Pulmonary artery endothelial cell (primary cell): ENCODE measurements at regions not wholly inside any gene's neighbourhood (a gene's known extent, or its start where the extent isn't known, plus 50 kb on each side); places are given as distances from the start of the nearest gene placed in this dataset.

Experiments
- DNase-seq: peaks from one replicate; pipeline ENCODE4 v3.0.0-alpha.2; 2011; ENCODE audit warnings: low read depth, low spot score

DNA sequence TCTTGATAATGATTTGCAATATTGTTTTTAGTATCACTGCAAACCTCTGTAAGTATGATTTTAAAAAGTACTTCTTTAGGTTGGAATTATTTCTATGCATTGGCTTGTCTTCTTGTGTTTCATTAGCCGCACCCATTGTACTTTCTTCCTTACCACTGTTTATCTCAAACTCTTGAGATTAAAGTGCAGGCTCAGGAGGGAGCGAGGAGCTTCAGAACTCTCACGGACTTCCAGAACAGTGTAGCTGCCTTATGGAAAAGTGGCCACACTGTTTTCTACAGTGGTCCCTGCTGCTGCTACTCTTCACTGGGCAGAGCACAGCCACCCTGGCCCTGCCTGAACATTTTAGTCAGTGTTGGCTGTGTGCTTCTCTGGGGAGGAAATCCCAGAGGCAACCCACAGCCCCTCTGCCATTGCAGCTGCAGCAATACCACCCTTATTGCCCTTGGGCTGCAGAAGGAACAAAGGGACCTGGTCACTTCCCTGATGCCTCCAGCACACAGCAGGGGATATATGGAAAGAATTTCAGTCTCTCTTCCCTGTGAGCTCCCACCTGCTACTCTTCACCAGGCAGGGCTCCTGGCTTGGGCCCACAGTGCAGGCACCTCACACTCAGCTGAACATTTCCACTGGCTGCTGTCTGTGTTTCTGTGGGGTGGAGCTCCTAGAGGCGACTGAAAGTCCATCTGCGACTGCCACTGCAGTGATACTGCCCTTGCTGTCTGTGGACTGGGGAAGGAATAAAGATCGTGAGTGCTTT, 91.7 kb upstream of the MAP3K4 start:
- DNase-seq = no peak

DNA sequence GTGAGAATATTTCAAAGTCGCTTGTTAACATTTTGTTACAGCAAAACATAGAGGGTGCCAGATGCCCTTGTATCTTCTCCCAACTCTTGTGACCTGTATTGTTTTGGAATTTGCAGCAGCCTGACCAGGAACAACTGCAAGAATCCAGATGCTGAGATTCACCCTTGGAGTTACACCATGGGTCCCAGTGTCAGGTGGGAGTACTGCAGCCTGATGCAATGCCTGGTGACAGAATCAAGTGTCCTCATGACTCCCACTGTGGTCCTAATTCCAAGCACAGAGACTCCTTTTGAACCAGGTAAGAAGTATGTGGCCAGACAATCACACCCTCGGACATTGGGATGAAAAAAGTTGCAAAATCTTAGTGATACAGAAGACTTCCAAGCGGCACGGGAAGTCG, 79.6 kb upstream of the MAP3K4 start:
- no peak for DNase-seq

GRCh38 chr6:160912411-160912810, 79.2 kb upstream of the MAP3K4 start:
- DNase-seq = no peak

- no peak for DNase-seq
Observed at GRCh38 chr6:160917572-160917971, 74.0 kb upstream of the MAP3K4 start.

- DNase-seq = no peak
Observed at GRCh38 chr6:160919723-160920440, 71.7 kb upstream of the MAP3K4 start.

DNA sequence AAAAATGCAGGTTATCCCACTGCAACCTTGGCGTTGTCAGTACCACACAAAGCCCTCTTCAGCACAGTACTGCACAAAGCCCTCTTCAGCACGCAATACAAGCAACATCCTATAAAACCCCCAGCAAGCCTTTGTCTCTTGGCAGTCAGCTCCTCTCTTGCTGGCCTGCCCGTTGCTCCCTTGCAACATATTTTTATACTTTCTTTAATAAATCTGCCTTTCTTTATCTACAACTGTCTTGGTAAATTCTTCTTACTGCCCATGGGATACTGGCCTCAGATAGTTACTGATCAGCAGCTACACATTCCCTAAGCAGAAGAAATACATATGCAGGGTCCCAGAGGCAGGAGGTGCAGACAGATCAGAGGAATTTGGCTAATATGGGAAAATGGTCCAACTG, 70.5 kb upstream of the MAP3K4 start:
- DNase-seq = no peak

DNA sequence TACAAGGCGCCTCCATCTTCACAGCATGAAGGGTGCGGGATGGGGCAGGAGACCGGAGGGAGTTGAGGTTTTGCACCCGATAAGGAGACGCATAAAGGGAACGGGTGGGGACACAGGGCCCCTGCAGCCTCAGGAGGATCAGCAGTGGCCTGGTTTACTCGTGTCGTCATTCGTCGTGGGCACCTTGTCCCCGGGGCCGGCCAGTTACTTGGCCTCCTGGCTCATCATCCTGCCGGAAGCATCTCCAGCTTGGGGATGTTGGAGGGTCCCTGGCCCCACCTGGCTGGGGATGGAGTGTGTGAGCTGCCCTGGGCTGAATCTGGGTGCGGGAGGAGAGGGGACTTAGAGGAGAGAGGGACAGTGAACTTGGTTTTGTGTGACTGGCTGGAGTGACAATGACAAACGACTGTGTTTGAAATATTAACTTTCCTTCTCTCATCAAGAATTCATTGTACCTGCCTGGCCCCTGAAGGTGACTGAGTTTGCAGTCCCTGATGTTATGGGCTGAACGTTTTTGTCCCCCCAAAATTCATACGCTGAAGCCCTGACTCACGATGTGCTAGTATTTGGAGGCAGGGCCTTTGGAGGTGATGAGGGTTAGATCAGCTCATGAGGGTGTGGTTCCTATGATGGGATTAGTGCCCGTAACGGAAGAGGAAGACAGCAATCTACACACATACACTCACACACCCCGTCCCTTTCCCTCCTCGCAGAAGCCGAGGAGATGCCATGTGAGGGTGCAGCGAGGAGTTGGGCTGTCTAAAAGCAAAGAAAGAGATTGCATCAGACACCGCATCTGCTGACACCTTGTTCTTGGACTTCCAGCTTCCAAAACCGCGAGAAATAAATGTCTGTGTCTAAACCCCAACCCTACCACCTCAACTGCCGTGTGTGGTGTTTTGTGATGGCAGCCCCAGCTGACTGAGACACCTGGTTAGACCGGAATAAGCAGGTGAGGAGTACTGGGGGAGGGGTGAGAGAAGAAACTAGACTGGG, 65.0 kb upstream of the MAP3K4 start:
- no peak for DNase-seq

DNA sequence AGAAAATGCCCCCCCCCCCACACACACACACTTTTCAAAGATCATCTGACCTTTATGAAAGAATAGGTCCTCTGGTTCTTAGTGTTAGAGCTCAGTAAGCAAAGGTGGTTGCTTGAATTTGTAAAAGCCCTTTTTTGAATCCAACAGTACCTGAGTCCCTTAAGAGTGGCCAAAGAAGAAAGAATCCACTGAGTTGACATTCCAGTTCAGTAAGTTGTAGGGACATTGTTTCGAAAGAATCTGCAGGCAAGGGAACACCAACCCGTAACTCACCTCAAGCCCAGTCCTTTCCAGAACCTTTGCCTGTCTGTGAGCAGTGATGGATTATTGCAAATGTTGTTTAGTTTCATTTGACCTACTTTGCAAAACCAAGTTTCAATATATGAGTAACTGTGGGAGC, 64.2 kb upstream of the MAP3K4 start:
- no peak for DNase-seq

DNA sequence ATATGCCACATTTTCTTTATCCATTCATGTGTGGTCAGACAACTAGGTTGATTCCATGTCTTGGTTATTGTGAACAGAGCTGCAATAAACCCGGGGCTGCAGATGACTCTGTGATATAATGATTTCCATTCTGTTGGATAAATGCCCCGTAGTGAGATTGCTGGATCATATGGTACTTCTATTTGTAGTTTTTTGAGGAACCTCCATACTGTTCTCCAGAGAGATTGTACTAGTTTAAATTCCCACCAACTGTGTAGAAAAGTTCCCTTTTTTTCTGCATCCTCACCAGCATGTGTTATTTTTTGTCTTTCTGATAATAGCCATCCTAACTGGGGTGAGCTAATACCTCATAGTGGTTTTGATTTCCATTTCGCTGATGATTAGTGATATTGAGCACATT, 62.2 kb upstream of the MAP3K4 start:
- DNase-seq = no peak

GRCh38 chr6:160929831-160930230, 61.7 kb upstream of the MAP3K4 start:
- no peak for DNase-seq

- peak; percentile 8 for DNase-seq
Observed at GRCh38 chr6:160930547-160931377, 60.8 kb upstream of the MAP3K4 start.

GRCh38 chr6:160931378-160932310, 59.9 kb upstream of the MAP3K4 start:
- DNase-seq = no peak

DNA sequence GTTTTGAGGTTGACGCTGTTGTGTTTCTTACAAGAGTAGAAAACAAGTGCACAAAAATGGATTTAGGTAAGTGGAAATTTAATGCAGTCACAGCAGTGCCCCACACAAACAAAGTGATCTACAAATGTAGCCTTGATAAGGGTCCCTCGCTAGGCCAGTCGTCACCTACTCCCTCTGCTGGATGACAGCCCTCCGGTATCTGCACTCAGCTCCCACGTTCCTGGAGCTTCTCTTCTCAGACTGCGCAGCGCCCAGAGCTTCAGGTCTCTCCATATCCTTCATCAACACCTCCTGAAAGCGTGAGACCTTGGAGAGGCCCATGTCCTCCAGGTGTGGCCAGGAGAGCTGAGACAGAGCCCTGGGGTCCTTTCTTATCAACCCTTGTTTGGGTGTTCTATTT, 58.3 kb upstream of the MAP3K4 start:
- DNase-seq = no peak

GRCh38 chr6:160934157-160934556, 57.4 kb upstream of the MAP3K4 start:
- no peak for DNase-seq

- no peak for DNase-seq
Observed at GRCh38 chr6:160940197-160940596, 51.4 kb upstream of the MAP3K4 start.
